ENCODE measurements at regions not wholly inside any gene's neighbourhood (a gene's known extent, or its start where the extent isn't known, plus 50 kb on each side); places are given as distances from the start of the nearest gene placed in this dataset.
"Not testable (repeated sequence)": the region's sequence is repeated elsewhere in the genome, so short reads cannot be mapped to it uniquely, and the experiment has no call there.

DNA sequence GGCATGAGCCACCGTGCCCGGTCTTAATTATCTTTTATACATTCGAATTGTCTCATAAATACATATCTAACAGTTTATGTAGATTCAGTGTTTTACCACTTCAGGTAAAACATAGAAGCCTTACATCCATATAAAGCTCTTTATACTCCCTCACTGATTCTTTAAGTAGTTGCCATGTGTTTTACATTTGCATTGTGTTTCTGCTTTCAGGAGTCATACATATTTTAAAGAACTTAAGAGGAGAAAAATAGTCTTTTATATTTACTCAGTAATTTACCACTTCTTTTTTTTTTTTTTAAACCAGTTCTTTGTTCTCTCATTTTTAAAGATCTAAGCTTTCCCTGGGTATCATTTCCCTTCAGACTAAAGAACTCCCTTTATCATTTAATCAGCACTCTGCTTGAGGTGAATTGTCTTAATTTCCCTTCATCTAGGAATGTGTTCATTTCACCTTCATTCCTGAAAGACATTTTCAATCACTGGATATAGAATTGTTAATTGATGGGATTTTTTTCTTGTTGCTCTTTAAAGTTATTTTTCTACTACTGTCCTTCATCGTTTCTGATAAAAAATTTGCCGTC is 127.1 kb upstream of the XIST start:
- POLR2A ChIA-PET, result interaction anchor here (0.7 to 1.0 kb wide), 4 partner anchors 18 to 598 kb away, joined by 3 read pairs; no protein-coding TSS in a partner anchor
- BruUV-seq (replicated peaks), result no TSS peak

GRCh38 chrX:73977542-73978169 is 125.1 kb upstream of the XIST start:
- BruUV-seq (replicated peaks), result no TSS peak
- Histone ChIP-seq H4K20me1 (ENCODE audit: insufficient read depth, low read length) (no peaks in the 10 kb centered on the region), H3K9me3 (ENCODE audit: low read length) (no peaks in the 10 kb centered on the region), H3K4me3 (ENCODE audit: low read depth, low read length, poor library complexity, severe bottlenecking) (no peak overlapping the region), H3K9me2 (ENCODE audit: insufficient read depth, low read length) (no peaks in the 10 kb centered on the region), H3K79me2 (ENCODE audit: insufficient read depth, low read depth, low read length) (peaks cover 61% of the 10 kb centered on the region; the same call in 1 of the 2 replicates), H3K4me2 (ENCODE audit: low read length) (no peak overlapping the region), H2AFZ (ENCODE audit: low read length) (no peak overlapping the region), H3K36me3 (ENCODE audit: insufficient read depth, low read length) (peaks cover 19% of the 10 kb centered on the region), H3K4me1 (ENCODE audit: insufficient read depth, low read length, poor library complexity, severe bottlenecking) (no peaks in the 10 kb centered on the region), H3K27ac (ENCODE audit: low read depth, low read length, poor library complexity, severe bottlenecking) (no peak overlapping the region)
- TF ChIP-seq EZH2phosphoT487 (IDR thresholded peaks at IDR 0.05; ENCODE audit: borderline replicate concordance, low read depth, low read length), result no peak
- ChIA-PET POLR2A (interaction anchor here (0.6 kb wide), 1 partner anchor 12 kb away, joined by 4 read pairs; no protein-coding TSS in a partner anchor), CTCF (ENCODE audit: unreplicated experiment) (no interaction called here)
- DNase-seq (ENCODE audit: low spot score), result no peak
- intact Hi-C loops (cut with micrococcal nuclease; ENCODE audit: unreplicated experiment), result no loop called here

More for the DNA sequence above, 127.1 kb upstream of the XIST start:
- intact Hi-C loops (cut with micrococcal nuclease; ENCODE audit: unreplicated experiment), result no loop called here
- Histone ChIP-seq H3K9me2 (ENCODE audit: insufficient read depth, low read length) (no peaks in the 10 kb centered on the region), H3K27ac (ENCODE audit: low read depth, low read length, poor library complexity, severe bottlenecking) (no peak overlapping the region), H3K79me2 (ENCODE audit: insufficient read depth, low read depth, low read length) (peaks cover 51% of the 10 kb centered on the region; the same call in 1 of the 2 replicates), H3K9me3 (ENCODE audit: low read length) (no peaks in the 10 kb centered on the region), H3K36me3 (ENCODE audit: insufficient read depth, low read length) (peaks cover 25% of the 10 kb centered on the region), H2AFZ (ENCODE audit: low read length) (no peak overlapping the region), H4K20me1 (ENCODE audit: insufficient read depth, low read length) (no peaks in the 10 kb centered on the region), H3K4me1 (ENCODE audit: insufficient read depth, low read length, poor library complexity, severe bottlenecking) (no peaks in the 10 kb centered on the region), H3K4me3 (ENCODE audit: low read depth, low read length, poor library complexity, severe bottlenecking) (no peak overlapping the region), H3K4me2 (ENCODE audit: low read length) (no peak overlapping the region)
- CTCF ChIA-PET (ENCODE audit: unreplicated experiment), result no interaction called here
- DNase-seq (ENCODE audit: low spot score), result no peak
- TF ChIP-seq, protein P1, sequence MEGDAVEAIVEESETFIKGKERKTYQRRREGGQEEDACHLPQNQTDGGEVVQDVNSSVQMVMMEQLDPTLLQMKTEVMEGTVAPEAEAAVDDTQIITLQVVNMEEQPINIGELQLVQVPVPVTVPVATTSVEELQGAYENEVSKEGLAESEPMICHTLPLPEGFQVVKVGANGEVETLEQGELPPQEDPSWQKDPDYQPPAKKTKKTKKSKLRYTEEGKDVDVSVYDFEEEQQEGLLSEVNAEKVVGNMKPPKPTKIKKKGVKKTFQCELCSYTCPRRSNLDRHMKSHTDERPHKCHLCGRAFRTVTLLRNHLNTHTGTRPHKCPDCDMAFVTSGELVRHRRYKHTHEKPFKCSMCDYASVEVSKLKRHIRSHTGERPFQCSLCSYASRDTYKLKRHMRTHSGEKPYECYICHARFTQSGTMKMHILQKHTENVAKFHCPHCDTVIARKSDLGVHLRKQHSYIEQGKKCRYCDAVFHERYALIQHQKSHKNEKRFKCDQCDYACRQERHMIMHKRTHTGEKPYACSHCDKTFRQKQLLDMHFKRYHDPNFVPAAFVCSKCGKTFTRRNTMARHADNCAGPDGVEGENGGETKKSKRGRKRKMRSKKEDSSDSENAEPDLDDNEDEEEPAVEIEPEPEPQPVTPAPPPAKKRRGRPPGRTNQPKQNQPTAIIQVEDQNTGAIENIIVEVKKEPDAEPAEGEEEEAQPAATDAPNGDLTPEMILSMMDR (conservative IDR thresholded peaks at IDR 0.05; ENCODE audit: low read length), result no peak
- no peak for TF ChIP-seq EZH2phosphoT487 (IDR thresholded peaks at IDR 0.05; ENCODE audit: borderline replicate concordance, low read depth, low read length)

DNA sequence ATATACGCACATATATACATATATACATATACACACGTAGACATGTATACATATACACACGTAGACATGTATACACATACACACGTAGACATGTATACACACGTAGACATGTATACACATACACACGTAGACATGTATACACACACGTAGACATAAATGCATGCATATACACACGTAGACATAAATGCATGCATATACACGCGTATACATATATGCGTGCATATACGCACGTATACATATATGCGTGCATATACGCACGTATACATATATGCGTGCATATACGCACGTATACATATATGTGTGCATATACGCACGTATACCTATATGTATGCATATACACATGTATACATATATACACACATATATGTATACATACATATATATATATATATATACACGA is 114.9 kb upstream of the XIST start:
- not testable (repeated sequence) for DNase-seq (ENCODE audit: low spot score); BruUV-seq (replicated peaks)
- peaks cover 38% of the 10 kb centered on the region; the same call in 1 of the 2 replicates for H3K79me2 ChIP-seq (ENCODE audit: insufficient read depth, low read depth, low read length)

More for the DNA sequence above, 114.9 kb upstream of the XIST start:
- intact Hi-C loops (cut with micrococcal nuclease; ENCODE audit: unreplicated experiment); H2AFZ ChIP-seq (ENCODE audit: low read length); H3K27ac ChIP-seq (ENCODE audit: low read depth, low read length, poor library complexity, severe bottlenecking); H3K9me2 ChIP-seq (ENCODE audit: insufficient read depth, low read length); H3K4me1 ChIP-seq (ENCODE audit: insufficient read depth, low read length, poor library complexity, severe bottlenecking); H3K4me3 ChIP-seq (ENCODE audit: low read depth, low read length, poor library complexity, severe bottlenecking); H3K4me2 ChIP-seq (ENCODE audit: low read length); H3K9me3 ChIP-seq (ENCODE audit: low read length); CTCF ChIA-PET (ENCODE audit: unreplicated experiment); H4K20me1 ChIP-seq (ENCODE audit: insufficient read depth, low read length): not testable (repeated sequence)
- peaks cover 57% of the 10 kb centered on the region for H3K36me3 ChIP-seq (ENCODE audit: insufficient read depth, low read length)
- POLR2A ChIA-PET, result interaction anchor here (1.5 kb wide), 1 partner anchor 23 kb away, joined by 4 read pairs; no protein-coding TSS in a partner anchor
